ENCODE measurements at regions not wholly inside any gene's neighbourhood (a gene's known extent, or its start where the extent isn't known, plus 50 kb on each side); places are given as distances from the start of the nearest gene placed in this dataset.
"Not testable (repeated sequence)": the region's sequence is repeated elsewhere in the genome, so short reads cannot be mapped to it uniquely, and the experiment has no call there.

DNA sequence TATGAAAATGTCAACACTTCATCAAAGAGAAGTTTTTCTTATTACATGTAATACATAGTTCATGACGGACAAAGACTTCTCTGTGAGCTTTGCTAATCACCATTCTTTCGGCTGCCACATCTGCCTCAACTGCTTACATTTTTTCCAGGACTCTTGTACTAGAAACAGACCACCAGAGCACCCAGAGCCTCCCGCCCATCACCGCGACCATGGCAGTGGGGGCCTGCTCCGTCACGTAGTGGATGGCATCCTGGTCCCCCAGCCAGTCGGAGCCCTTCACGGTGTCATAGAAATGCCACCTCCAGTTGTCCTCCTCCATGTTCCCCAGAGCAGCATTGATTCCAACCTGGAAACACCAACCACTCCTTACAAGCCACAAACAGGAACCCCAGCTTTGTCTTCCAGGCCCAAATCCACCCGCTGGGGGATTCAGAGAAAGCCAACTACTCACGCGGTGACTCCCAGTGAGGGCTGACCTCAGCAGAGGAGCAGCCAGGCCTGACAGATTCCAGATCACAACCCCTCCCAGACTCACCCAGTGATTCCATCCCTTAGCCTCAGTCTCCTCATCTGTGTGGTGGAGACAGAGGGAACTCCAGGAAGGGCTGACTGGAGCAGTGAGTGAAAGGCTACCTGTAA is 76.2 kb upstream of the TNK2 start:
- TF ChIP-seq, protein P1, sequence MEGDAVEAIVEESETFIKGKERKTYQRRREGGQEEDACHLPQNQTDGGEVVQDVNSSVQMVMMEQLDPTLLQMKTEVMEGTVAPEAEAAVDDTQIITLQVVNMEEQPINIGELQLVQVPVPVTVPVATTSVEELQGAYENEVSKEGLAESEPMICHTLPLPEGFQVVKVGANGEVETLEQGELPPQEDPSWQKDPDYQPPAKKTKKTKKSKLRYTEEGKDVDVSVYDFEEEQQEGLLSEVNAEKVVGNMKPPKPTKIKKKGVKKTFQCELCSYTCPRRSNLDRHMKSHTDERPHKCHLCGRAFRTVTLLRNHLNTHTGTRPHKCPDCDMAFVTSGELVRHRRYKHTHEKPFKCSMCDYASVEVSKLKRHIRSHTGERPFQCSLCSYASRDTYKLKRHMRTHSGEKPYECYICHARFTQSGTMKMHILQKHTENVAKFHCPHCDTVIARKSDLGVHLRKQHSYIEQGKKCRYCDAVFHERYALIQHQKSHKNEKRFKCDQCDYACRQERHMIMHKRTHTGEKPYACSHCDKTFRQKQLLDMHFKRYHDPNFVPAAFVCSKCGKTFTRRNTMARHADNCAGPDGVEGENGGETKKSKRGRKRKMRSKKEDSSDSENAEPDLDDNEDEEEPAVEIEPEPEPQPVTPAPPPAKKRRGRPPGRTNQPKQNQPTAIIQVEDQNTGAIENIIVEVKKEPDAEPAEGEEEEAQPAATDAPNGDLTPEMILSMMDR (IDR thresholded peaks at IDR 0.05 in 4 of 5, conservative IDR thresholded peaks at IDR 0.05 in 1 of 5) = not testable (repeated sequence)
- TF ChIP-seq POLR2A (IDR thresholded peaks at IDR 0.05) = not testable (repeated sequence)
